ENCODE measurements at regions not wholly inside any gene's neighbourhood (a gene's known extent, or its start where the extent isn't known, plus 50 kb on each side); places are given as distances from the start of the nearest gene placed in this dataset.

DNA sequence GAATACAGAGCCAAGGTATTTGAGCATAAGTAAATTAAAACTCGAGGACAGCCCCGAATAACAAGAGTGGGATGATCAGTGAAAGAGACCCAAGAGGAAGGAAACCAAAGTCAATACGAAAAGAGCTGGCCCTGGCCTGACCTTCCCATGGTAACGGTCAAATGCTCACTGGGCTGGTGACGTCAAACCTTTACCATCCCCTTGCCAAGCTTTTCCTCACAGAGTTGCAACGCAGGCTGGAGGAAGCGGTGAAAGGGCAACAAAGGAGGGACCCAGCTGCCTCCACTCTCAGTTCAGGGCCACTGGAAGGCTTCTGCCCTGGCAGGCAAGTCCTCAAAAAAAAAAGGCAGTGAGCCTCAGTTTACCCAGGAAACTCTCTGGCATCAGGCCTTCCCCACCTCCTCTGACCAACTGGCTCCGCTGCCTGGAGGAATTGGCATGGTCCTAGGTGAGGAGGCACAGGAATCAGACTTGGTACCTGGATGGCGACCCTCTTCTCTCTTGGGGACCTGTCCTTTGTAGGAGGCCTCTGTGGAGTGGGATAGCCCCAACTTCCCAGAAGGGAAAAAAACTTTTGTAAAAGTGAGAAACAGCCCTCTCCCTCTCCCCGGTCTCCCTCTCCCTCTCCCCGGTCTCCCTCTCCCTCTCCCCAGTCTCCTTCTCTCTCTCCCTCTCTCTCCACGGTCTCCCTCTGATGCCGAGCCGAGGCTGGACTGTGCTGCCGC is 212.4 kb downstream of the ANAPC1 start:
- TF ChIP-seq, protein P1, sequence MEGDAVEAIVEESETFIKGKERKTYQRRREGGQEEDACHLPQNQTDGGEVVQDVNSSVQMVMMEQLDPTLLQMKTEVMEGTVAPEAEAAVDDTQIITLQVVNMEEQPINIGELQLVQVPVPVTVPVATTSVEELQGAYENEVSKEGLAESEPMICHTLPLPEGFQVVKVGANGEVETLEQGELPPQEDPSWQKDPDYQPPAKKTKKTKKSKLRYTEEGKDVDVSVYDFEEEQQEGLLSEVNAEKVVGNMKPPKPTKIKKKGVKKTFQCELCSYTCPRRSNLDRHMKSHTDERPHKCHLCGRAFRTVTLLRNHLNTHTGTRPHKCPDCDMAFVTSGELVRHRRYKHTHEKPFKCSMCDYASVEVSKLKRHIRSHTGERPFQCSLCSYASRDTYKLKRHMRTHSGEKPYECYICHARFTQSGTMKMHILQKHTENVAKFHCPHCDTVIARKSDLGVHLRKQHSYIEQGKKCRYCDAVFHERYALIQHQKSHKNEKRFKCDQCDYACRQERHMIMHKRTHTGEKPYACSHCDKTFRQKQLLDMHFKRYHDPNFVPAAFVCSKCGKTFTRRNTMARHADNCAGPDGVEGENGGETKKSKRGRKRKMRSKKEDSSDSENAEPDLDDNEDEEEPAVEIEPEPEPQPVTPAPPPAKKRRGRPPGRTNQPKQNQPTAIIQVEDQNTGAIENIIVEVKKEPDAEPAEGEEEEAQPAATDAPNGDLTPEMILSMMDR (IDR thresholded peaks at IDR 0.05): no peak
- TF ChIP-seq POLR2A (IDR thresholded peaks at IDR 0.05): no peak
